HG03108 (cell line): ENCODE measurements at regions not wholly inside any gene's neighbourhood (a gene's known extent, or its start where the extent isn't known, plus 50 kb on each side); places are given as distances from the start of the nearest gene placed in this dataset.
"Not testable (repeated sequence)": the region's sequence is repeated elsewhere in the genome, so short reads cannot be mapped to it uniquely, and the experiment has no call there.

Experiments
- ATAC-seq: cut with Tn5 transposase; IDR thresholded peaks from one replicate; pipeline ENCODE4 v1.9.1; 2021; ENCODE audit warnings: moderate library complexity; ENCODE audit not compliant: unreplicated experiment

- ATAC-seq = no peak
These were observed 331.0 kb upstream of the PSMD7 start for GRCh38 chr16:73965591-73965990.

- ATAC-seq = no peak
These were observed 339.8 kb upstream of the PSMD7 start for GRCh38 chr16:73956587-73957494.

- no peak for ATAC-seq
These were observed 340.9 kb upstream of the PSMD7 start for GRCh38 chr16:73955702-73956101.

- ATAC-seq = no peak
These were observed 341.4 kb upstream of the PSMD7 start for GRCh38 chr16:73955255-73955654.

DNA sequence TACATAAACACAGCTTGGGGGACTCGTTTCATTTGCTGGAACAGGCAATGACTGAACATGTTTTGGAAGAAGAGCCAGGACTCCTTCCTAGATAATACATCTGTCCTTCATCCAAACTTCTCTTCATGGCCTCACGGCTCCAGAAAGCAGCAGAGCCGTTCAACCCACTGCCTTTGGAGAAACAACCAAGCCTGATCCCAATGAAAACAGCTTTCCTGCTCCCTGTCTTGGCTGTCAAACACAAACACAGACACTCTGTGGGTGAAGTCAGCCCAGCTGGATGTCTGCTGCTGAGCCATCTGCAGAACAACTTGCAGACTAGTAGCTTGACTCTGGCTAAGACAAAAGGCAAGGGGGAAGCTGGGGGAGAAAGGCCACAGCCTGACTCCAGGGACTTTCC is 345.1 kb upstream of the PSMD7 start:
- no peak for ATAC-seq

DNA sequence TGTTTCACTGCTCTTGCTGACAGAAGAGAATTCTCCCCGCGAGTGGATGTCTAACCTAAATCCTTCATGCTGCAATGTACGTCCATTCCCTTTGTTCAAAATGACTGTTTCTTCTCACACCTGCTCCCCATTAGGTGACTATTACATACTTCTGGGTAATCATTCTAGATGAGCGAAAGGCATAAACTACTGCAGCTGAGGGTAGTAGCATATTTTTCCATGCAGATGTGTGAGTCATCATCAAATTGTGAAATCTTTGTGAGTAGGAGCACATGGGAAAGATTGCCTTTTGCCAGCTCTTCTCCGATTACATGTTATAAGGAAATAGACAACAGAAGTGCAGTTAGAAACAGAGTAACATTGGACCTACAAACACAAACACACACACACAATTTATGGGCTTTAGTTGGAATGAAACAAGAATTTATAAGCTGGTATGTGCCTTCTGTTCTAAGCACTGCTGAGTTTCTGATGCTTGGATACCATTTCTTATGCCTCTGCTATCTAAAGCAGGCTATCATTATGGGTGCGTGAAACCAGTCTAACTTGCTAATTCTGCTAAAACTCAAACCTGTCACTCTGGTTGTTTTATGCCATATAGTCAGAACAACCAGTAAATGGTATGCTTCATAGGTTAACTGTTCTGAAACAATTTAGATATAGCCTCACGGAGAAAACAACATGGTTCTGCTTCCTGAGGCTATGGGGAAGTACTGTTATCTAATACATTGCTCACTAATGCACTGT is 346.9 kb upstream of the PSMD7 start:
- no peak for ATAC-seq

- ATAC-seq = no peak
These were observed 351.0 kb upstream of the PSMD7 start for GRCh38 chr16:73945631-73946030.

DNA sequence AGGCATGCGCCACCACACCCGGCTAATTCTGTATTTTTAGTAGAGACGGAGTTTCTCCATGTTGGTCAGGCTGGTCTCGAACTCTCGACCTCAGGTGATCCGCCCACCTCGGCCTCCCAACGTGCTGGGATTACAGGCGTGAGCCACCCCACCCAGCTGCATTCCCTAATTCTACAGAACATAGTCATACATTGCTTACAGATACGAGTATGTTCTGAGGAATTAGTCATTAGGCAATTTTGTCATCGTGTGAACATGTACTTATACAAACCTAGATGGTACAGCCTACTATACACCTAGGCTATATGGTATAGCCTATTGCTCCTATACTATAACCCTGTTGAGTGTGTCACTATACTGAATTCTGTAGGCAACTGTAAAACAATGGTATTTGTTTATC is 353.4 kb upstream of the PSMD7 start:
- ATAC-seq = not testable (repeated sequence)

- ATAC-seq = not testable (repeated sequence)
These were observed 355.8 kb upstream of the PSMD7 start for GRCh38 chr16:73940786-73941185.

DNA sequence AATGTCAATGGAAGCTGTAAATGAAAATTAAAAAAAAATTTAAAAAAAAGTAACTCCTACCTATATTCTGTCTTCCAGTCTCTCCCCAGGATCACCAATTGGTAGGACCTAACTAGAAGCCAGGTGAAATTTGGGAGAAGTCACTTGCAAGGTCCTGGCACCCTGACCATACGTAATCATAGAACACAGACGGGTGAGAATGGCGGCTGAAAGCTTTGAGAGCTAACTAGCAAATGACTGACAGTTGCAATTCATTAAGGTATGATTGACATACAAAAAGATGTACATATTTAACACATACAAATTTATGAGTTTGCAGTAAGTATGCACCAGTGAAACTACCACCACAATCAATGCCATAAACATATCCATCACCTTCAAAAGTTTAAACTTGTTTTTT is 372.7 kb upstream of the PSMD7 start:
- no peak for ATAC-seq

DNA sequence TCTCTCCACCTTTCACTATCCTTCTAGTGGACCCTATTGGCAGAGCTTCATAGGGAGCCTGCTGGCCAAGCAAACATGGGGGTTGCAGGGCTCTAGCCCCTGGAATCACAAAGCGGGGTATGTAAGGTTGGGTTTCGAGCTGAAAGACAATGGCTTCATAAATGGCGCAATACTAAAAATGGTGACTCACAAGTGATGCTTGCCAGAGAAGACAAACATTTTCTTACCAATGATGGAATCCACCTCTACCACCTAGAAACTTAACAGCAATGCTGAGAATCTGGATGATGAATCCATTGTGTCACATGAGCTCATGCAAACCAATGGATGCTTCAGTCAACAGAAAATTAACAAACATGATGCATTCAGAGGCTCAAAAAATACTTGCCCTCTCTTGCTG is 375.3 kb upstream of the PSMD7 start:
- no peak for ATAC-seq

DNA sequence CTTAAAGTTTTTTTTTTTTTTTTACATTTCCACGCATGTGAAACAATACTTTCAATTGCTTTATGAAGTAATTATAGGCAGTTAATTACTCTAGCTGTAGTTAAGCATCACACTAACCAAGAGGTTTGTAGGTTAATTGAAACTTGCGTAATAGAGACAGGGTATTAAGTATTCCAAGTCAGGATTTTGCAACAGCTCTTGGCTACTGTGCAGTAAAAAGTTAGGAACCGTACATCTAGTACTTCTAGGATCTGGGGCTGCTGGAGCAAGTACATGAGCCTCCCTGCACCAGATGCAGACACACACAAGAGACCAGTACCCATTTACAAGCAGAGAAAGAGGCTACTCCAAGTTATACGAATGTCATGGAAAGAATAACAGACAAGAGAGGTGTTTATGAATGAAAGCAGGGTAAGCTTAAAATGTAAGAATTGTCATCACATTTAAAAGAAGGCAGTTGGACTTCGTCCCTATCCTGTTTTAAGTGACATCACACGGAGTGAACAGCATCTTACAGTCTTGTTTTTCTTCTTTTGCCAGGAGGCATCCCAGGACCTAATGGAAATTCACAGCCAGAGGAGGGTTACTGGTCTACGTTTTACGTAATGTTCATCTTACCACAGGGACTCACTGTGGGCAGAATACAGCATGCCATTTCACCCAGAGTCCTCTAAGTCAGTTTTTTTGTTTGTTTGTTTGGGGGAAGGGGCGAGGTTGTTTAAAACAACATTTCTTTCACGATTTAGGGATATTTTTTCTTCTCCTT is 379.6 kb upstream of the PSMD7 start:
- ATAC-seq = no peak

GRCh38 chr16:73915935-73916334 is 380.7 kb upstream of the PSMD7 start:
- no peak for ATAC-seq

- ATAC-seq = no peak
These were observed 381.5 kb upstream of the PSMD7 start for GRCh38 chr16:73915140-73915539.

GRCh38 chr16:73912850-73913249 is 383.8 kb upstream of the PSMD7 start:
- ATAC-seq = no peak

- ATAC-seq = no peak
These were observed 384.3 kb upstream of the PSMD7 start for GRCh38 chr16:73912281-73912680.

DNA sequence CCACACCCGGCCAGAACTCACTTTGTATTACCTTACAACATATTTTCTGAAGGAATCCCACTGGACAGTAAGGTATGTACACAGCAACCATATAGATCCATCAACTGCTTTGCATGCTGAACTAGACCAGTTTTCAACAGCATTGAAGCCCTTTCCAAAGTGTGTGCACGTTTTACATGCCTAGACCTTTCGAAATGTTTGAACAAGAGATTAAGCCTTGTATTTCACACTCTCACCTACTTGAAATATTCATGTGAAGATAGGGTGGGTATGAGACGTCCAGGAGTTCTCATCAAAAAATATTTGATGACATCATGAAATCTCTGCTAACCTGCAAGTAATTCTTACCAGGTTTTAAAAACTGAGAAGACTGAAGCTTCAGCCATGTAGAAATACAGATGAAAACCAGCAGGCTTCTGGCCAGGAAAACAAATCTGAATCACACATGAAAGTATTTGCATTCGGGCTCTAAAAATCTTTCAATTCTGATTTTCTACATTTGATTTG is 387.0 kb upstream of the PSMD7 start:
- no peak for ATAC-seq

- ATAC-seq = no peak
These were observed 405.5 kb upstream of the PSMD7 start for GRCh38 chr16:73891129-73891542.

DNA sequence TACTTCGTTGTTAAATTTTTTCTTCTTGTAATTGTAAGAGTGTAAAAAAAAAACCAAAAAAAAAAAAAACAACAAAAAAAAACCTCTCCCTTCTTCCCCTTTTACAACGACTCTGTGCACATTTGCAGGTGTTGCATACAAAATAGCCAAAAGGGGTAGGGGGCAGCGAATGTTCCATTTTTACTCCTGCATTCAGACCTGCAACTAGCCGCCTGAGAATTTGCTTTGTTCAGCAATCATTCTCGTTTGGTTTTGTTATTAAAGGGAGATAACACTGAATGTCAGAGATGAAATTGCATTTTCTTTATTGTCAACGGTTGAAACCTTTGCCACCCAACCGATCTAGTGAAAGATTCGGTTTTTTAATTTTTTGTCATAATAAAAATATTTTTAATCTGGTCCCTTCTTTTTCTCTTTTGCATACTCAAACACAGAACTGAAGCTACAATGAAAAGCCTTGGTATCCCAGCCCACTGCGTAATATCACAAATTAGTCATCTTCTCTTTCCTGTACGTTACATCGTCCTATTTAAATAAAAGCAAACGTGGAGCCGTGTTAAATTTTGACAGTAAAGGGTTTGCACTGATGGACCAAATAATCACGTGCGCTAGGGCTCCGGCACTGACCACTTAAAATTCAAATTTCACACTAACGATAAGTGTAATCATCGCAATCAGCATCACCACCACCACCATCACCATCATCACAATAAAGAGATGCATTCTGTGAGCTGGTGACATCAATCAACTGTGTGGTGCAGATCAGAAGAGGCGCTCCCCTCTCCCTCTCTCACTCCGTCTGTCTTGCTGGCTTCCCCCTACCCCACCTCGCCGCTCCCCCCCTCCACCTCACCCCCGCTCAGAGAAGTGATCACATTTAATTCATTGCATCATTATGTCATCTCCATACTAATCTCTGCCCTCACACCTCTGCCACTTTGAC is 406.2 kb upstream of the PSMD7 start:
- no peak for ATAC-seq

GRCh38 chr16:73888840-73889490 is 407.6 kb upstream of the PSMD7 start:
- no peak for ATAC-seq
